ENCODE measurements at regions not wholly inside any gene's neighbourhood (a gene's known extent, or its start where the extent isn't known, plus 50 kb on each side); places are given as distances from the start of the nearest gene placed in this dataset.

DNA sequence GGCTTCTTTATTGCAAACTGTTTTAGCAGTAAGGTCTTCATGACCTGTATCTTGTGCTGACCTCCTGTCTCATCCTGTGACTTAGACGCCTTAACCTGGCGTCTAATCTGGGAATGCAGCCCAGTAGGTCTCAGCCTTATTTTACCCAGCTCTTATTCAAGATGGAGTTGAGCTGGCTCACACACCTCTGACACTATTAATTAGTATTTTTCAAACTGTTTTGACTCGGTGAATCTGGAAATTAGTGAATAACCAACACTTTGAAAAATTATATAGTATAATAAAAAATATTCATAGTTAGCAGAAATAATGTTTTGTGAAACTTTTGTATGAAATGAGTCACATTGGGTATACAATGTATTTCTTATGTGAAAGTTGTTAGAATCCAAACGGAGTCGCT is 189.4 kb downstream of the PDGFRA start:
- TF ChIP-seq, protein P1, sequence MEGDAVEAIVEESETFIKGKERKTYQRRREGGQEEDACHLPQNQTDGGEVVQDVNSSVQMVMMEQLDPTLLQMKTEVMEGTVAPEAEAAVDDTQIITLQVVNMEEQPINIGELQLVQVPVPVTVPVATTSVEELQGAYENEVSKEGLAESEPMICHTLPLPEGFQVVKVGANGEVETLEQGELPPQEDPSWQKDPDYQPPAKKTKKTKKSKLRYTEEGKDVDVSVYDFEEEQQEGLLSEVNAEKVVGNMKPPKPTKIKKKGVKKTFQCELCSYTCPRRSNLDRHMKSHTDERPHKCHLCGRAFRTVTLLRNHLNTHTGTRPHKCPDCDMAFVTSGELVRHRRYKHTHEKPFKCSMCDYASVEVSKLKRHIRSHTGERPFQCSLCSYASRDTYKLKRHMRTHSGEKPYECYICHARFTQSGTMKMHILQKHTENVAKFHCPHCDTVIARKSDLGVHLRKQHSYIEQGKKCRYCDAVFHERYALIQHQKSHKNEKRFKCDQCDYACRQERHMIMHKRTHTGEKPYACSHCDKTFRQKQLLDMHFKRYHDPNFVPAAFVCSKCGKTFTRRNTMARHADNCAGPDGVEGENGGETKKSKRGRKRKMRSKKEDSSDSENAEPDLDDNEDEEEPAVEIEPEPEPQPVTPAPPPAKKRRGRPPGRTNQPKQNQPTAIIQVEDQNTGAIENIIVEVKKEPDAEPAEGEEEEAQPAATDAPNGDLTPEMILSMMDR (IDR thresholded peaks at IDR 0.05): no peak
- TF ChIP-seq POLR2AphosphoS5 (IDR thresholded peaks at IDR 0.05) (no peak), POLR2A (IDR thresholded peaks at IDR 0.05; ENCODE audit: low read depth) (no peak)
